IMR-90 (cell line): ENCODE measurements at regions not wholly inside any gene's neighbourhood (a gene's known extent, or its start where the extent isn't known, plus 50 kb on each side); places are given as distances from the start of the nearest gene placed in this dataset.

Experiments used
- ATAC-seq: fragments of 200-7000 bp; cut with Tn5 transposase; 2 replicates; pipeline ENCODE4 v1.9.1; 2020; ENCODE audit warnings: low read depth, mild to moderate bottlenecking, moderate library complexity
- BruUV-seq: library from RNA; stranded (reverse); fragments of 400-500 nt; replicated peaks from 2 replicates; lab custom pipeline; 2021; lab: Mats Ljungman, UMichigan
- CTCF ChIA-PET: fragments of 300-600 bp; formaldehyde crosslinking; extraction: SDS; loops from one replicate; lab custom pipeline; 2021; ENCODE audit warnings: antibody characterized with exemption; lab: Yijun Ruan, JAX
- POLR2A ChIA-PET: fragments of 300-600 bp; sonication (Branson Sonifier 250); formaldehyde crosslinking; loops from one replicate; lab custom pipeline; 2022; ENCODE audit warnings: antibody characterized with exemption; ENCODE audit not compliant: unreplicated experiment; lab: Charles Lee
- DNase-seq: peaks from one replicate; pipeline ENCODE4 v3.0.0; 2013
- H2AFZ ChIP-seq: replicated peaks from 2 replicates; pipeline ENCODE3; 2013; ENCODE audit warnings: low read length, mild to moderate bottlenecking; ENCODE audit not compliant: poor library complexity
- H2AK5ac ChIP-seq: 2 replicates; pipeline ENCODE4 v1.6.1; 2013; ENCODE audit warnings: low read depth, low read length, inconsistent platforms
- H2AK9ac ChIP-seq: replicated peaks from 2 replicates; pipeline ENCODE3; 2013; ENCODE audit warnings: mild to moderate bottlenecking, low read depth, low read length, moderate library complexity; ENCODE audit not compliant: poor library complexity
- H2BK120ac ChIP-seq: 2 replicates; pipeline ENCODE4 v1.6.1; 2013; ENCODE audit warnings: low read depth, low read length, inconsistent platforms
- H2BK15ac ChIP-seq: 3 replicates; pipeline ENCODE4 v1.6.1; 2013; ENCODE audit warnings: low read depth, low read length, inconsistent platforms
- H2BK20ac ChIP-seq: 2 replicates; pipeline ENCODE4 v1.6.1; 2013; ENCODE audit warnings: low read depth, mild to moderate bottlenecking, inconsistent platforms, low read length, moderate library complexity
- H2BK5ac ChIP-seq: 2 replicates; pipeline ENCODE4 v1.6.1; 2013; ENCODE audit warnings: mild to moderate bottlenecking, low read depth, low read length, inconsistent platforms; ENCODE audit not compliant: poor library complexity, severe bottlenecking
- H3K14ac ChIP-seq: replicated peaks from 2 replicates; pipeline ENCODE4 v1.6.1; 2013; ENCODE audit warnings: low read depth, low read length, inconsistent platforms
- H3K18ac ChIP-seq: 2 replicates; pipeline ENCODE4 v1.6.1; 2013; ENCODE audit warnings: low read depth, low read length, control low read depth
- H3K23ac ChIP-seq: 2 replicates; pipeline ENCODE4 v1.6.1; 2013; ENCODE audit warnings: low read depth, low read length, inconsistent platforms
- H3K27ac ChIP-seq: 2 replicates; pipeline ENCODE4 v1.5.1; 2013; ENCODE audit warnings: mild to moderate bottlenecking, control low read depth, low read length; ENCODE audit not compliant: insufficient read depth
- H3K27me3 ChIP-seq: 2 replicates; pipeline ENCODE4 v1.6.1; 2013; ENCODE audit warnings: low read length; ENCODE audit not compliant: control insufficient read depth, insufficient read depth
- H3K36me3 ChIP-seq: 2 replicates; pipeline ENCODE4 v1.6.1; 2013; ENCODE audit warnings: low read length, mixed read lengths; ENCODE audit not compliant: control insufficient read depth, insufficient read depth
- H3K4ac ChIP-seq: 2 replicates; pipeline ENCODE4 v1.6.1; 2013; ENCODE audit warnings: low read depth, low read length, inconsistent platforms
- H3K4me1 ChIP-seq: 2 replicates; pipeline ENCODE4 v1.6.1; 2013; ENCODE audit warnings: low read length, mixed read lengths; ENCODE audit not compliant: control insufficient read depth, insufficient read depth
- H3K4me2 ChIP-seq: 2 replicates; pipeline ENCODE4 v1.6.1; 2013; ENCODE audit warnings: low read depth, mild to moderate bottlenecking, control low read depth, low read length, moderate library complexity
- H3K4me3 ChIP-seq: 2 replicates; pipeline ENCODE4 v1.5.1; 2013; ENCODE audit warnings: low read depth, mild to moderate bottlenecking, control low read depth, low read length, moderate library complexity; ENCODE audit not compliant: insufficient read depth
- H3K56ac ChIP-seq: 2 replicates; pipeline ENCODE4 v1.6.1; 2013; ENCODE audit warnings: low read length, inconsistent platforms; ENCODE audit not compliant: insufficient read depth; ENCODE audit errors: extremely low read depth
- H3K79me1 ChIP-seq, 2 experiments: 2 replicates each; pipeline ENCODE4 v1.6.1; 2013; ENCODE audit warnings: low read length in 2 of 2, inconsistent platforms in 1 of 2, low read depth in 1 of 2
- H3K9ac ChIP-seq: 2 replicates; pipeline ENCODE4 v1.6.1; 2013; ENCODE audit warnings: low read depth, low read length, control low read depth
- H3K9me1 ChIP-seq: 2 replicates; pipeline ENCODE4 v1.6.1; 2013; ENCODE audit warnings: low read length, inconsistent platforms; ENCODE audit not compliant: insufficient read depth
- H3K9me3 ChIP-seq: 2 replicates; pipeline ENCODE4 v1.6.1; 2013; ENCODE audit warnings: low read length; ENCODE audit not compliant: control insufficient read depth, insufficient read depth
- H4K20me1 ChIP-seq: 2 replicates; pipeline ENCODE4 v1.6.1; 2013; ENCODE audit warnings: low read length, inconsistent platforms; ENCODE audit not compliant: insufficient read depth
- H4K5ac ChIP-seq: 2 replicates; pipeline ENCODE4 v1.6.1; 2013; ENCODE audit warnings: mild to moderate bottlenecking, low read depth, low read length, control low read depth
- H4K8ac ChIP-seq, 2 experiments: 2 replicates each; pipeline ENCODE4 v1.6.1; 2013; ENCODE audit warnings: low read depth in 2 of 2, low read length in 2 of 2, control low read depth in 1 of 2, inconsistent platforms in 1 of 2
- H4K91ac ChIP-seq: 2 replicates; pipeline ENCODE4 v1.6.1; 2013; ENCODE audit warnings: low read depth, low read length, inconsistent platforms; ENCODE audit not compliant: insufficient read depth
- BHLHE40 ChIP-seq: fragments of 150-350 bp; IDR thresholded peaks from 2 replicates; pipeline ENCODE4 v1.6.1; 2016; ENCODE audit warnings: mild to moderate bottlenecking, low read depth, low read length
- FOS ChIP-seq: fragments of 150-350 bp; IDR thresholded peaks from 2 replicates; pipeline ENCODE4 v1.6.1; 2016; ENCODE audit warnings: low read depth, low read length
- NFE2L2 ChIP-seq: fragments of 150-350 bp; IDR thresholded peaks from 2 replicates; pipeline ENCODE4 v1.6.1; 2016; ENCODE audit warnings: low read depth, mild to moderate bottlenecking, low read length
- RAD21 ChIP-seq: IDR thresholded peaks from 2 replicates; pipeline ENCODE4 v1.6.1; 2012; ENCODE audit warnings: low read length, improper control_type of control experiment
- WGBS, 2 experiments: methylation state at CpG; one replicate each; pipeline versions ENCODE4 v1.1.5 to v1.1.7; 2013; ENCODE audit warnings: missing lambda C conversion rate in 2 of 2; ENCODE audit not compliant: insufficient read length in 1 of 2; ENCODE audit errors: extremely low coverage in 2 of 2; 5-methylcytosine and 5-hydroxymethylcytosine counted together
- dilution Hi-C: fragments of 300-500 bp; cut with HindIII; formaldehyde crosslinking; loops from one replicate; pipeline ENCODE4 v1.14.3; 2018; ENCODE audit warnings: low sequenced_read_pairs; ENCODE audit not compliant: unreplicated experiment
- in situ Hi-C: fragments of 300-500 bp; cut with MboI; formaldehyde crosslinking; loops from 3 replicates; pipeline ENCODE4 v1.14.3; 2019; ENCODE audit warnings: low sequenced_read_pairs, inconsistent platforms, mixed read lengths
- intact Hi-C: fragments of 100-400 bp; cut with micrococcal nuclease; formaldehyde crosslinking; loops from 2 replicates; pipeline ENCODE4 v1.10.0; 2022
- TF ChIP-seq, protein P1 (sequence below): fragments of 150-350 bp; IDR thresholded peaks from 2 replicates; pipeline ENCODE4 v1.6.1; 2016; ENCODE audit warnings: low read depth, mild to moderate bottlenecking, low read length, moderate library complexity, borderline replicate concordance
- TF ChIP-seq, protein P2 (sequence below): fragments of 150-350 bp; IDR thresholded peaks from 2 replicates; pipeline ENCODE4 v1.6.1; 2017; ENCODE audit warnings: mild to moderate bottlenecking, antibody characterized with exemption, low read length, low read depth

DNA sequence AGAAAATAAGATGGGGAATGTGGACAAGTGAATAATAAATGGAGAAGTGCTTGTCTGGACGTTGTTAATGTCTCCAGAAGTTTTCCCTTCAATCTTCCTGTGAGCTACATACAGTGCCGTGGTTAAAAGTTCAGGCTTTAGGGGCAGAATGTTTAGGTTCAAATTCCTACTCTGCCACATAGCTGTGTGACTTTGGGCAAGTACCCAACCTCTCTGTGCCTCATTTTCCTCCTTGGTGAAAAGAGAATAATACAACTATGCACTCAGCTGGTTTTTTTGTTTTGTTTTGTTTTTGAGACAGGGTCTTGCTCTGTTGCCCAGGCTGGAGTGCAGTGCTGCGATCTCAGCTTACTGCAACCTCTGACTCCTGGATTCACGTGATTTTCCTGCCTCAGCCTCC is 143.5 kb downstream of the CHIC2 start:
- DNase-seq: no peak
- ATAC-seq: no peak
- ChIA-PET POLR2A (interaction anchor here (1.1 kb wide), 1 partner anchor 12 kb away, joined by 3 read pairs; no protein-coding TSS in a partner anchor), CTCF (interaction anchor here (0.8 to 1.8 kb wide), 2 partner anchors 12 to 313 kb away, joined by 3 to 7 read pairs; no protein-coding TSS in a partner anchor)
- no peak overlapping the region for H4K8ac ChIP-seq
- H3K27me3 ChIP-seq: no peaks in the 10 kb centered on the region
- WGBS, 2 experiments: no CpG with 5 or more reads among the region's 4 CpGs
- H3K4me2 ChIP-seq: no peak overlapping the region
- H3K9me3 ChIP-seq: no peaks in the 10 kb centered on the region
- no peak overlapping the region for H4K91ac ChIP-seq
- H3K79me1 ChIP-seq: no peaks in the 10 kb centered on the region
- dilution Hi-C loops: no loop called here
- BruUV-seq: no TSS peak
- H3K4me1 ChIP-seq: peaks cover 10% of the 10 kb centered on the region
- H3K4ac ChIP-seq: no peak overlapping the region
- no peak overlapping the region for H3K18ac ChIP-seq
- H3K9me1 ChIP-seq: peaks cover 8% of the 10 kb centered on the region; the same call in 1 of the 2 replicates
- no peak overlapping the region for H2BK5ac ChIP-seq
- H3K56ac ChIP-seq: no peak overlapping the region
- H4K20me1 ChIP-seq: no peaks in the 10 kb centered on the region
- no peak overlapping the region; the same call in 1 of the 2 replicates for H2AK5ac ChIP-seq
- no peaks in the 10 kb centered on the region for H3K36me3 ChIP-seq
- in situ Hi-C loops: loop anchor here (25.0 kb wide), 1 partner anchor 734 kb away; no protein-coding TSS in a partner anchor
- no peak overlapping the region for H3K23ac ChIP-seq
- TF ChIP-seq, protein P1, sequence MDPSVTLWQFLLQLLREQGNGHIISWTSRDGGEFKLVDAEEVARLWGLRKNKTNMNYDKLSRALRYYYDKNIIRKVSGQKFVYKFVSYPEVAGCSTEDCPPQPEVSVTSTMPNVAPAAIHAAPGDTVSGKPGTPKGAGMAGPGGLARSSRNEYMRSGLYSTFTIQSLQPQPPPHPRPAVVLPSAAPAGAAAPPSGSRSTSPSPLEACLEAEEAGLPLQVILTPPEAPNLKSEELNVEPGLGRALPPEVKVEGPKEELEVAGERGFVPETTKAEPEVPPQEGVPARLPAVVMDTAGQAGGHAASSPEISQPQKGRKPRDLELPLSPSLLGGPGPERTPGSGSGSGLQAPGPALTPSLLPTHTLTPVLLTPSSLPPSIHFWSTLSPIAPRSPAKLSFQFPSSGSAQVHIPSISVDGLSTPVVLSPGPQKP: no peak
- TF ChIP-seq, protein P2, sequence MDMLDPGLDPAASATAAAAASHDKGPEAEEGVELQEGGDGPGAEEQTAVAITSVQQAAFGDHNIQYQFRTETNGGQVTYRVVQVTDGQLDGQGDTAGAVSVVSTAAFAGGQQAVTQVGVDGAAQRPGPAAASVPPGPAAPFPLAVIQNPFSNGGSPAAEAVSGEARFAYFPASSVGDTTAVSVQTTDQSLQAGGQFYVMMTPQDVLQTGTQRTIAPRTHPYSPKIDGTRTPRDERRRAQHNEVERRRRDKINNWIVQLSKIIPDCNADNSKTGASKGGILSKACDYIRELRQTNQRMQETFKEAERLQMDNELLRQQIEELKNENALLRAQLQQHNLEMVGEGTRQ: no peak
- TF ChIP-seq FOS (no peak), BHLHE40 (no peak), RAD21 (no peak), NFE2L2 (no peak)
- H3K4me3 ChIP-seq: no peak overlapping the region
- no peak overlapping the region for H4K5ac ChIP-seq
- H2AK9ac ChIP-seq: no peak overlapping the region
- no peak overlapping the region; the same call in 1 of the 2 replicates for H2BK120ac ChIP-seq
- H3K27ac ChIP-seq: no peak overlapping the region
- no peak overlapping the region for H2BK15ac ChIP-seq
- H2AFZ ChIP-seq: no peak overlapping the region
- no peak overlapping the region for H2BK20ac ChIP-seq
- H3K14ac ChIP-seq: no peak overlapping the region
- intact Hi-C loops: no loop called here
- H3K9ac ChIP-seq: no peak overlapping the region
